Neutrophil (primary cell): ENCODE measurements at regions not wholly inside any gene's neighbourhood (a gene's known extent, or its start where the extent isn't known, plus 50 kb on each side); places are given as distances from the start of the nearest gene placed in this dataset.
"Not testable (repeated sequence)": the region's sequence is repeated elsewhere in the genome, so short reads cannot be mapped to it uniquely, and the experiment has no call there.

ENCODE experiments used
- H3K27ac ChIP-seq: fragments of 200-600 bp; sonication (generic); 2 replicates; pipeline ENCODE4 v1.5.1; 2016; ENCODE audit warnings: mild to moderate bottlenecking, moderate library complexity
- H3K27me3 ChIP-seq: fragments of 200-600 bp; sonication (generic); 2 replicates; pipeline ENCODE4 v1.6.0; 2016; ENCODE audit warnings: mild to moderate bottlenecking
- H3K36me3 ChIP-seq: fragments of 200-600 bp; sonication (generic); 2 replicates; pipeline ENCODE4 v1.5.1; 2017
- H3K4me1 ChIP-seq, 2 experiments: fragments of 200-600 bp in 1 of 2; sonication (generic) in 1 of 2; 1 replicate in 1 of 2; 2 replicates in 1 of 2; pipeline versions ENCODE4 v1.5.1 to v1.6.1; 2013 to 2016; ENCODE audit warnings: low read depth in 1 of 2, low read length in 1 of 2, mild to moderate bottlenecking in 1 of 2, moderate library complexity in 1 of 2; ENCODE audit not compliant: control insufficient read depth in 1 of 2, insufficient read depth in 1 of 2
- H3K4me3 ChIP-seq, 2 experiments: fragments of 200-600 bp in 1 of 2; sonication (generic) in 1 of 2; 1 replicate in 1 of 2; 2 replicates in 1 of 2; pipeline ENCODE4 v1.5.1; 2013 to 2016; ENCODE audit warnings: low read depth in 1 of 2, low read length in 1 of 2, mild to moderate bottlenecking in 1 of 2, moderate library complexity in 1 of 2
- H3K9me3 ChIP-seq: fragments of 200-600 bp; sonication (generic); 2 replicates; pipeline ENCODE4 v1.5.1; 2016
- CTCF ChIP-seq: fragments of 200-600 bp; sonication (generic); IDR thresholded peaks from 2 replicates; pipeline ENCODE4 v1.5.1; 2016; ENCODE audit warnings: antibody characterized with exemption

- Histone ChIP-seq H3K9me3 (no peaks in the 10 kb centered on the region), H3K27ac (no peak overlapping the region), H3K36me3 (no peaks in the 10 kb centered on the region), H3K4me1 (no peaks in the 10 kb centered on the region), H3K4me3 (no peak overlapping the region), H3K27me3 (no peaks in the 10 kb centered on the region)
- no peak for TF ChIP-seq CTCF
These were observed 101.8 kb downstream of the PHETA1 start for GRCh38 chr12:111267144-111267543.

- Histone ChIP-seq H3K27me3 (no peaks in the 10 kb centered on the region), H3K9me3 (no peaks in the 10 kb centered on the region), H3K36me3 (no peaks in the 10 kb centered on the region), H3K4me3 (no peak overlapping the region), H3K4me1 (no peaks in the 10 kb centered on the region), H3K27ac (no peak overlapping the region)
- no peak for TF ChIP-seq CTCF
These were observed 106.8 kb downstream of the PHETA1 start for GRCh38 chr12:111261911-111262676.

- Histone ChIP-seq H3K4me3 (no peak overlapping the region), H3K27me3 (no peaks in the 10 kb centered on the region), H3K36me3 (no peaks in the 10 kb centered on the region), H3K27ac (no peak overlapping the region), H3K4me1 (no peaks in the 10 kb centered on the region), H3K9me3 (no peaks in the 10 kb centered on the region)
- no peak for TF ChIP-seq CTCF
These were observed 108.2 kb downstream of the PHETA1 start for GRCh38 chr12:111260732-111261131.

- Histone ChIP-seq H3K4me3 (no peak overlapping the region), H3K36me3 (no peaks in the 10 kb centered on the region), H3K9me3 (no peaks in the 10 kb centered on the region), H3K27ac (no peak overlapping the region), H3K4me1 (no peaks in the 10 kb centered on the region), H3K27me3 (no peaks in the 10 kb centered on the region)
- TF ChIP-seq CTCF: no peak
These were observed 109.7 kb downstream of the PHETA1 start for GRCh38 chr12:111259231-111259630.

- not testable (repeated sequence) for H3K27me3 ChIP-seq, H3K9me3 ChIP-seq, H3K4me1 ChIP-seq, H3K27ac ChIP-seq, H3K36me3 ChIP-seq, H3K4me3 ChIP-seq
These were observed 110.8 kb downstream of the PHETA1 start for GRCh38 chr12:111258081-111258480.

GRCh38 chr12:111257435-111257902, 111.4 kb downstream of the PHETA1 start:
- no peaks in the 10 kb centered on the region for H3K27me3 ChIP-seq
- no peaks in the 10 kb centered on the region for H3K9me3 ChIP-seq
- no peaks in the 10 kb centered on the region for H3K4me1 ChIP-seq
- no peaks in the 10 kb centered on the region for H3K36me3 ChIP-seq
- no peak for TF ChIP-seq CTCF
- no peak overlapping the region for H3K4me3 ChIP-seq
- H3K27ac ChIP-seq: no peak overlapping the region
